Cerebellar cortex (tissue), 1 donor: ENCODE measurements at regions not wholly inside any gene's neighbourhood (a gene's known extent, or its start where the extent isn't known, plus 50 kb on each side); places are given as distances from the start of the nearest gene placed in this dataset.

ENCODE experiments used
- DNase-seq: peaks from one replicate; pipeline ENCODE4 v3.0.0-alpha.2; 2015; ENCODE audit warnings: low spot score

- DNase-seq: no peak
These were observed 94.9 kb upstream of the CADM1 start for GRCh38 chr11:115599125-115599524.

DNA sequence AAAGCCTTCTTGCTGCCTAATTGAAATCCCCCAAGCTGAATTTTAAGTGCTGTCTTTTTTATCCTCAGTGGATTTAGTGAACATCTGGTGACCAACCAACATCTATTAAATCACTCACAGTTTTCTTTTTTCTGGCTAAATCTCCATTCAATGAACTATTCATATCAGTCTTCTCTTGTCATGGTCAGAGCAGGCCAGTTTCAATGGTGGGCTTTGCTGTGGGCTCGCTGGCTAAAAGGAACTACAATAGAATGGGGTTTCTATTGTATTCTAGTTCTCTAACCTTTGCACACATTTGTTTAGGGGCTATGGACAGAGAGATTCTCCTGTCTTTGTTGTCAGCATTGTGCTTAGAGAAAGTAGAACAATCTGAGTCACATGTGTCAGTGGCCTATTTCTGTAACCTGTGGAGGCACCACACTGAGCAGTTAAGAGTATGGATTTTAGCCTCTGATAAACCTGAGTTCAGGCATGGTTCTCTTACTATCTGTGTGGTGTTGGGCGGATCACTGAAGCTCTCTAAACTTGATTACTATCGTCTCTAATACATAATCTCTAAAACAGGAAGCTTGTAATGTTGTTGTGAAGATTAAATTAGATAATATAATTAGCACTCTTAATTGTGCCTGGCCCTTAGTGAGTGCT is 94.2 kb upstream of the CADM1 start:
- DNase-seq: no peak

DNA sequence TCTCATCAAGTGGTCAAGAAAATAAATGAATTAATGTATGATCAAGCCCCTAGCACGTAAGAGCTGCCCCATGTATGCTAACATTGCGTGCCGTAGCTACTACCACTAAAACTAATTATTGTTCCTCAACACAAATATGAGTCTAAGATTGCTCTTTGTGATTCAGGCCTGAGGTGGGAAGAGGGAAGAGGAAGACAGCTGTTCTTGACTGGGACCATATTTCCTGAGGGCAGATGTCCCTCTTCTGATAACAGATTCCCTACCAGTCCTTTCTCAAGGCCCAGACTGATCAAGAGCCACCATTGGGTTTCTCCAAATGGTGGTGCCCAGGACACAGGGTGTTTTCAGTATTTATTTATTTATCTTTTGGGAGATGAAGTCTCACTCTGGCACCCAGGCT is 87.2 kb upstream of the CADM1 start:
- DNase-seq: no peak

DNA sequence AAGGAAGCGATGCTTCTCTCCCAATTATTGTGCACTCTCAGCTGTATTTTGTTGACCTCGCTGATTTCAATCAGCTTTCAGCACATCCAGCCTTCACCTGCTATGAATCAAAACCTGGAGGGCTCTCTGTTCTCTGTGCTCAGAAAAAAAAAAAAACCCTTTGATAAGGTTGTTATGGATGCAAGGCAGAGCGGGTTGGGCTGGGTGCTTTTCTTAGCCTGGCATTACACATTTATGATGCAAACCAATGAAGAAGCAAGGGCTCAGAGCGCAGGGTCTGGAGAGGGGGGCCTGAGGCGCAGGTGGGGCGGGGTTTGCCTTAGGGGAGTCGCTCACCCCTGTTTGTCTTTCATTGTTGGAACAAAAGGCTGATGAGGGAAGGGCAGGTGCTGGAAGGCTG is 86.0 kb upstream of the CADM1 start:
- DNase-seq: no peak

DNA sequence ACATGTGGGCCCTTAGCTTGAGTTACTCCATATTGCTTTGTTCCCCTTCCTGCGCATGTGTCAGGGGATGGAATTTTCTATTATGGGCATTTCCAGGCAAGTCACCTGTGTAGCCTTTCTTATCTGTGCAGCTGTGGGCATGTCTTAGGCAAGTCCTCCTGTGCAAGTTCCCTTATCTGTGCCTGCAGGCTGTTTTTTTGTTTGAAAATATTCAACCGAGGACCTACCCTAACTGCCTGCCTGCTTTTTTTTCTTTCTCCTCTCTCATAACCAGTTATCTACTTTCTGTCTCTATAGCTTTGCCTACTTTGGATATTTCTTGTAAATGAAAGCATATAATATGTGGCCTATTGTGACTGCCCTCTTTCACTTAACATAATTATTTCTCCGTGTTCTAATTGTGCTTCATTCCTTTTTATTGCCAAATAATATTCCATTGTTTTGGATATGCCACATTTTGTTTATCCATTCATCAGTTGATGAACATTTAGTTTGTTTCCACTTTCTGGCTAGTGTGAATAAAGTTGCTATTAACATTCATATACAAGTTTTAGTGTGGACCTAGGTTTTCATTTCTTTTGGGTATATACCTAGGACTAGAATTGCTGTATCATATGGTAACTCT is 83.6 kb upstream of the CADM1 start:
- no peak for DNase-seq

DNA sequence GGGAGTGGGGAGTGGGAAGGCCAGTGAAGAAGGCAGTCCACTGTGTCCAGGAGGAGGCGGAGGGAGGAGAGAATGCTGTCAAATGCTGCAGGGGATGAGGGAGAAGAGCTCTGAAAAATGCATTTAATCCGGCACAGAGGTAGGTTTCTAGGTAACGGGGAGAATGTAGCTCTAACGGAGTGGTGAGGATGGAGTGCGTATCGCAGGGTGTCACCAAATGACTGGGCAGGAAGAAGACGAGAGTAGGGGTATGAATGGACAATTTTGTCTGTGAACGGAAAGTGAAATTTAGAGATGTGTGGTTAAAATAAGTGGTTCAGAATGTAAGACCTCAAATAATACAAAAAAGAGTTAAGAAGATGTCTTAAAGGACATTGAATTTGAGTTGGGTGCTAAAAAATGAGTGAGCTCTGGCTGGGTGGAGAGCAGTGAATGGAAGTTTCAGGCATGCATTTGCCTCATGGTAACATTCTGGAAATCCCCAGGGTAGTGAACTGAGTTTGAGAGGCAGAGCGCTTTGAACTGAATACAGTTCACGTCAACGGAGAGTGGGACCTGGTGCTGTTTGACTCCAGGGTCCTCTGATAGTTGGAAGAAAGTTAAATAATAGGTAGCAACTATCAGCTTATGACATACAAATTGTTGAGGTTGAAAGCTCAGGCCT is 81.3 kb upstream of the CADM1 start:
- DNase-seq: no peak

- no peak for DNase-seq
These were observed 77.8 kb upstream of the CADM1 start for GRCh38 chr11:115581871-115582639.

GRCh38 chr11:115580927-115581680 is 76.9 kb upstream of the CADM1 start:
- no peak for DNase-seq

GRCh38 chr11:115580416-115580815 is 76.2 kb upstream of the CADM1 start:
- no peak for DNase-seq

DNA sequence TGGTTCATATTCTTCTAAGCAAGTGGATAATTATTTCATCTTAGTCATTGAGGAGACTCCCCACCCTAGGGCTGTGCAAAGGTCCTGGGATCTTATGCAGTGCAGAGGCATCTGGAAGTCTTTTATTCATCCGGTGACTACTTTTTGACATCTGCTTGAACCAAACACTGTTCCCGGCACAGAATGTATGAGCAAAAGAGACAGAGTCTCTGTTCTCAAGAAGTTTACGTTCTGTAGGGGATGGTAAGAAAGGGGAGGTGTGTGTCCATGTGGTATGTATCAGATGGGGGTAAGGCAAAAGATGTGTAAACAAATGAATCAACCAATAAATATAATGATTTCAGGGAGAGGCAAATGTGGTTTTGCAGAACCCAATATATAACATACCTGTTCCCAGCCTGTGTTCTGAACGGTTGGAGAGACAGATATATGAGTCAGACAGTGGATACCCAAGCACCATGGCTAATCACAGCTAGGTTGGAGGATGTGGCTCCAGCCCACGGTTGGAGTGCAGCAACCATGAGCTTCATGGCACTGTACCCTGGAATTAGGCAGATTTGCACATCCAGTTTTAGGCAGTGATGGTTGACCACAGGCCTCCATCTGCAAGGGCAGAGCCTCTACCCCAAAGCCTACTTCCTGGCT is 75.1 kb upstream of the CADM1 start:
- DNase-seq: no peak

DNA sequence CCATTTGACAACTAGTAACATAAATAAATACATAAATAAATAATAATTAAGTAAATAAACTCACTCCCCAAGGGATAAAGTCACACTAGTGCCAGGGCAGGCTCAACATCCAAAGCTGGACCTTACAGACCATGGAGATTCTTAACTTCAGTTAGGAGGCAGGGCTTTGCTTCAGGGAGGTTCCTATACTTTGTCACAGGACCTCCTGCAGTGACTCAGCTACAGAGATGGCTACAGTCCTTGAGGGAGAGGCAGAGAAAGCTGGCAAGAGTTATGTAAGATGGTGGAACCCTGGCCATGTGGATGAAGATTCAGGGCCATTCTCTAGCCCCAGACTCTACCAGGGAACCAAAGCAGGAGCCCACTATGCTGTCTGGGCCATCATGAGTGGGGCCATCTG is 74.1 kb upstream of the CADM1 start:
- DNase-seq: no peak

DNA sequence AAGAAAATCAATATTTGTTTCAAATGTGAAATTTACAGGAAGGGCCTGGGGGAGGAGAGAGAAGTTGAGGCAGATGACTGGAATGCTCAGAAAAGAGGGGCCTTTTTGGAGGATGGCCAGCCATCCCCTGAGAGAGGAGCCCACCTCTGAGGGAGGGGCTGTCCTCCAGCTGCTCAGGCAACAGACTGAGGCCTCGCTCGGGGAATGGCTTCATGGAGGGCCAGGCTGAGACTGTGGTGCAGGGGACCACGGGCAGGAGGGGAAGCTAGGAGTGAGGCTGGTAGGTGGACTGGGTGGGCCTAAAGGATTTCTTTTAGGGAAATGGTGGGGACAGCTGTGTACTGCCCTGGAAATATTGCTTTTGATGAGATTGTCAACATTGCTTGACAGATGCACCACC is 73.5 kb upstream of the CADM1 start:
- DNase-seq: no peak

DNA sequence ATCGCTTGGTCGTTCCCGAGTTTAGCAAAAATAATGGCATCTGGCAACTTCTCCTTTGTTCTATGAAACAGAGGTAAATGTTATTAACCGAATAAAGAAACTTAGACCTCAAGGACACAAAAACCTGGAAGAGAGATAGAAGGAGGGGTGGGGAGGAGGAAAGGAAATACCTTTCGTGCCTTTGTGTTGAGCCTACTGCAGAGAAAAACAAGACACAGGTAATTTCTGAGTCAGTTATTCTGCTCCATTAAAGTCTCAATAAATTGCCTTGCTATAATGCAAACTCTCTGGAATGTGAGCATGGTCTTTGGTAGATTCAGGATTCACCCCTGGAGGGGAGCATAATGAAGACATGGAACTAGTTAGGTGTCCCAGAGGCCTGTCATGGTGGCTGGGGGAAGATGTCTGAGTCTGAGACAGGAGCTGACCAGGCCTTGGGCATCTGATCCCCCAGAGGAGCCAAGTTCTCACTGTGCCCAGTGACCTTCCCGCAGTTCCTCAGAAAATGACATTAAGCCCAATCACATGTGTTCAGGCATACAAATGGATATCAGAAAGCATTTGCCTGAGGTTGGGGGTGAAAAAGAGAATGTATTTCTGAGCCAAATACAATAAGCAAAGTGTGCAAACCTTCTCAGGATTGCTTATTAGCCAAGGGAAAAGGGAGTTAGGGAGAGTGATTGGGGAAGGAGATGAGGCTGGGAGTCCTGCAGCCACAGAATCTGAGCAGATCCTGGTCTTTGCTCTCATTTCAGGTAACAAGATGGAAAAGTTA is 72.6 kb upstream of the CADM1 start:
- no peak for DNase-seq

DNA sequence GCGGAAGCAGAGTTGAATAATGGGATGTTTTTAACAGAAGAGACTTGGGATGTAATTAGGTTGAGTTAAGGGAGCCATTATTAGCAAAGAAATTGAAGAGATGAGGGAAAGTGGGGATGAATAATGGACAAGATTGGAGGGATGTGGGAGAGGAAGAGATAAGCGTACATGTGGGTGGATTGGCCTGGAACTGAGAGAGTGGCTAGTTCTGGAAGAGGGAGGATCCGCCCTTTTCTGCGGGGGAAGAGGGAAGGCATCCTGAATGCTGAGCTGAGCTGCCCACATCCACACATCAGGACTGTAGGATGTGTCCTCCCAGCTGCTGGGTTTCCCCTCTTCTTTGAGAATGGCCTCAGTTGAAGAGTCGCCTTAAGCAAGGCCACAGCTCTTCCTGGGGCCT is 68.3 kb upstream of the CADM1 start:
- no peak for DNase-seq

GRCh38 chr11:115566180-115566764 is 62.1 kb upstream of the CADM1 start:
- peak; percentile 22 for DNase-seq

GRCh38 chr11:115564851-115565250 is 60.6 kb upstream of the CADM1 start:
- peak; percentile 50 for DNase-seq

DNA sequence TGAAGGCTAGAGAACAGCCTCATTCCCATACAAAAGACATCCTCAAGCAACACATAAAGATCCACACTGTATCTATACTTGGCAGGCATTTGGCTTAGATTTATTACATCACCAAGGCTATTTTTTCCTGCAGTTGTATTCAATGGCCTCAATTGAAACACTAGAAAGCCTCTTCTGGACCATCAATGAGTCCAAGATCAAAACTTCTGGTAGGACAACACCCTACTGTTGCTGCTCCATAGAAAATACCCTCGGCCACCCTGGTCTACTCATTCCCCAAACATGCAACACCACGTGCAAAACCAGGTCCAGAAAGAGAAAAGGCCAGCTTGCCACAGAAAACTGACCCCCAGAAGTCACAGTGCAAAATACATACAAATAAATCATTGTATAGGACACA is 56.9 kb upstream of the CADM1 start:
- DNase-seq: no peak

- DNase-seq: no peak
These were observed 54.4 kb upstream of the CADM1 start for GRCh38 chr11:115558635-115559034.

DNA sequence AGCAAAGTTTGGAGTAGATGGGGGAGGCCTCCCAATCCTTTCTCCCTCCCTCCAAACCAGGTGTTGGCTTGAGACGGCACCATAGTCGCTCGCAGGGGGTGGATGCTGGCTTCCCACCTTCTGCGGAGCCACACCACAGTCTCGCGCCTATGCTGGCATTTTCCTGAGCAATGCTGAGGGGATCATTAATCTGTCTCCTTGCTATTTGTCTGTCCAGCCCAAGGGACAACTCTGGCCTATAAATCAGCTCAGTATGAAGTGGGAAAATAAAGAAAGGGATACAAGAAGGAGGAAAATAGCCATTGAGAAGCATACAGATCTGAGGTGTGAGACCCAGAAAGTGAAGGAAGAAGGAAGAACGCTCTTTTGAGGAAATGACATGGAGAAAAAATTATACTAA is 53.5 kb upstream of the CADM1 start:
- DNase-seq: no peak

DNA sequence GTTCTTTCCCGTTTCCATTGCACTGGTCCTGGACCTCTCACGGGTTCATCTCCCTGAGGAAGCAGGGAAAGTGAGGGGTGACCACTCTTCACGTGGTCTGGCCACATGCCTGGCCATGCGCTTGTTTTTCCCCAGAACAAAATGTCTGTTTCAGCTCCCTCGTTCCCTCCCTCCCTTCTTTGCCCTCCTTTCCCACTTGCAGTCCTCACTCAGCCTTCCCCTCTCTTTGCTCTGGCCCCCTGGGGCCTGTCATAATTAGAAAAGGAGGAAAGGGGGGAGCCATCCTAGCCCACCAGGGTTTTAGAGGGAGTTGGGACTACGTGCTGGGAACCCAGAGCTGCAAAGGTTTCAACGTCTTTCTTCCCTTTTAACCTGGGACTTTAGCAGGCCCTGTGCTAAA is 52.8 kb upstream of the CADM1 start:
- no peak for DNase-seq
